NB4 (cell line): ENCODE measurements at regions not wholly inside any gene's neighbourhood (a gene's known extent, or its start where the extent isn't known, plus 50 kb on each side); places are given as distances from the start of the nearest gene placed in this dataset.

Source experiments
- DNase-seq: peaks from one replicate; pipeline ENCODE4 v3.0.0; 2010; ENCODE audit warnings: low read depth
- H3K4me3 ChIP-seq: one replicate; pipeline ENCODE4 v1.5.1; 2011; ENCODE audit warnings: mild to moderate bottlenecking, low read depth, low read length, moderate library complexity
- MYC ChIP-seq: IDR thresholded peaks from 2 replicates; pipeline ENCODE4 v1.6.1; 2011; ENCODE audit warnings: low read depth, low read length
- POLR2A ChIP-seq: IDR thresholded peaks from 2 replicates; pipeline ENCODE4 v1.6.1; 2011; ENCODE audit warnings: mild to moderate bottlenecking; ENCODE audit not compliant: insufficient read length; ENCODE audit errors: extremely low read depth
- TF ChIP-seq, protein P1 (sequence below): IDR thresholded peaks from one replicate; pipeline ENCODE4 v1.5.1; 2012; ENCODE audit warnings: low read depth, low read length
- TF ChIP-seq, protein P2 (sequence below): IDR thresholded peaks from 2 replicates; pipeline ENCODE4 v1.6.1; 2011; ENCODE audit warnings: low read depth, low read length

DNA sequence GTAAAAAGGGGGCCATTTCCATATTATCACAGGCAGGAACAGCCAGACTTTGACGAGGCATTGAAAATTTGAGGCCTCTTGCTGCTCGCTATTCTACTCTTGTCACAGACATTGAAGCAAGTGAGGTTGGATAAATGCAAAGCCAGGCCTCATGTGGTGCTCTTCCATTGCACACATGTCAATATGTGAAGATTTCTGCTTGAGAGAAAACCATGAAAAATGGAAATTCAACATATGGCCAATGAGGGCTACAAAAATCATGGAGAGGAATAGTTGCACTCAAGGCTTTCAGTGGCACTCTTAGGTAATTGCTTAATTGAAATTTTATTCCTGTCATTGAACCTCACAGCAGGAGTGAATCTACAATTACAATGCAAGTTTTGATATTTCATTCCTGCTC, 185.6 kb upstream of the MBNL1 start:
- no peak for DNase-seq
- TF ChIP-seq MYC (no peak), POLR2A (no peak)
- TF ChIP-seq, protein P1, sequence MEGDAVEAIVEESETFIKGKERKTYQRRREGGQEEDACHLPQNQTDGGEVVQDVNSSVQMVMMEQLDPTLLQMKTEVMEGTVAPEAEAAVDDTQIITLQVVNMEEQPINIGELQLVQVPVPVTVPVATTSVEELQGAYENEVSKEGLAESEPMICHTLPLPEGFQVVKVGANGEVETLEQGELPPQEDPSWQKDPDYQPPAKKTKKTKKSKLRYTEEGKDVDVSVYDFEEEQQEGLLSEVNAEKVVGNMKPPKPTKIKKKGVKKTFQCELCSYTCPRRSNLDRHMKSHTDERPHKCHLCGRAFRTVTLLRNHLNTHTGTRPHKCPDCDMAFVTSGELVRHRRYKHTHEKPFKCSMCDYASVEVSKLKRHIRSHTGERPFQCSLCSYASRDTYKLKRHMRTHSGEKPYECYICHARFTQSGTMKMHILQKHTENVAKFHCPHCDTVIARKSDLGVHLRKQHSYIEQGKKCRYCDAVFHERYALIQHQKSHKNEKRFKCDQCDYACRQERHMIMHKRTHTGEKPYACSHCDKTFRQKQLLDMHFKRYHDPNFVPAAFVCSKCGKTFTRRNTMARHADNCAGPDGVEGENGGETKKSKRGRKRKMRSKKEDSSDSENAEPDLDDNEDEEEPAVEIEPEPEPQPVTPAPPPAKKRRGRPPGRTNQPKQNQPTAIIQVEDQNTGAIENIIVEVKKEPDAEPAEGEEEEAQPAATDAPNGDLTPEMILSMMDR = no peak
- TF ChIP-seq, protein P2, sequence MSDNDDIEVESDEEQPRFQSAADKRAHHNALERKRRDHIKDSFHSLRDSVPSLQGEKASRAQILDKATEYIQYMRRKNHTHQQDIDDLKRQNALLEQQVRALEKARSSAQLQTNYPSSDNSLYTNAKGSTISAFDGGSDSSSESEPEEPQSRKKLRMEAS = no peak

DNA sequence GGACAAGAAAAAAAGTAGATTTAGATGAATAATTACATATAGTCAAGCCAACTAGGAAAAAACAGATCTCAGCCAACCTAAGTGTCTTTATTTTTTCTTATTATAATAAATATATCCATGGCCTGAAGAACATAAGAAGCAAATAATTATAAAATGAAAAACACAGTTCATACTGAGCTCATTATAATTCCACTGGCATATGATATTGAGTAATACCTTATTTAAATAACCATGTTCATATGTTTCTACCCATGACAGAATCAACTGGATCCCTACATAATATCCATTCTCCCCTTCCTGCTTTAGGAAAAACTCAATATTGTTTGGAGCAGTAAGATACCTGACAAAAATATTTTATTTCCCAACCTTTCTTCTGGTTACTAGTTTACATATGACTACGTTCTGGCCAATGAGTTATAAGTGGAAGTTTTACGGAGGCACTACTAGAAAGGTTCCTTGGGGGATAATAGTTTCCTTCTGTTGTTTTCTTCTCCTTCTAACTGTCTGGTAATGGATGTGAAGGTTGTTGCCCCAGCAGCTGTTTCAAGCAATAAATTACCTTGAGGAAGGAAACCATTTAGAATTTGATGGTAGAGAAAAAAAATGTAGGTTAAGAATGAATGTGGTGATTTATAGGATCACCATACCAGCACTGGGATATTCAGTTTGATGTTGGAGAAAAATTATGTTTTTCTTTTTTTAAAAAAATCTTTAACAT, 184.1 kb upstream of the MBNL1 start:
- no peak for TF ChIP-seq POLR2A
- DNase-seq = no peak

More for the DNA sequence above, 185.6 kb upstream of the MBNL1 start:
- H3K4me3 ChIP-seq = no peak overlapping the region

DNA sequence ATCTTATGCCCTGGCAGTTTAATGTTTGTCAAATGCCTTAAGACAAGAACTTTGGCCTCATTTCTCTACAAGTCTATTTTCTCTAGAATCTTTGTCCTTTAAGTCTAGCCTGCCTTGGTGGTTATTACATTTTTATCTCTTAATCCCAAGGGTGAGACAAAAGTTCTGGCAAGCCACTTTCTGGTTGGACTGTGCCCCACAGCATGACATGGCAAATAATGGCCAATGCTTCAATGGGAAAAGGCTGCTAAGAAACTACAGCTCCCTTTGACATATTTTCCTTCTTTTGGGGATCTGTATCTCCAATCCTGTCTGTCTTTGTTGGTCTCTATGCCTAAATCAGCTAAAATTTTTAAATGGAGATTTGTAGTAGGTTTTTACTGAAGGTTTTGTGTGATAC, 181.6 kb upstream of the MBNL1 start:
- DNase-seq = no peak
- no peak overlapping the region for H3K4me3 ChIP-seq
- TF ChIP-seq POLR2A (no peak), MYC (no peak)
- TF ChIP-seq, protein P2 = no peak
- TF ChIP-seq, protein P1 = no peak

More for the DNA sequence above, 184.1 kb upstream of the MBNL1 start:
- H3K4me3 ChIP-seq = no peak overlapping the region

DNA sequence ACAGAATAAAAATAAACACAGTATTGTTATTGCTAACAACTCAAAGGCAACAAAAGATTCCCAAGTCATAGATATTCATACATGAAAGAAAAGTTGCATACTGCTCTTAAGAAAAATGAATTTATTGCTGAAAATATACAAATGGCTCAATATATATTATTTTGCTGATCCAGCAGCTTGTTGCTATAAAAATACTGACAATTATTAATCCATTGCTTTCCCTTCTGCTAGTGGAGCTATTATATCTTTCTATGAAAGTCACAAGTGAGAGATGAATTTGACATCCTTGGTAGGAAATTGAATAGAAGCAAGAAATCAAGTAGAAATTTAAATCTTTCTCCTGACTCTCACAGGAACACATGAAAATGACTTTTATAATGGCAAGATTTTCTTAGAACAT, 179.2 kb upstream of the MBNL1 start:
- no peak overlapping the region for H3K4me3 ChIP-seq
- DNase-seq = no peak
- TF ChIP-seq POLR2A (no peak), MYC (no peak)
- TF ChIP-seq, protein P1 = no peak
- TF ChIP-seq, protein P2 = no peak

DNA sequence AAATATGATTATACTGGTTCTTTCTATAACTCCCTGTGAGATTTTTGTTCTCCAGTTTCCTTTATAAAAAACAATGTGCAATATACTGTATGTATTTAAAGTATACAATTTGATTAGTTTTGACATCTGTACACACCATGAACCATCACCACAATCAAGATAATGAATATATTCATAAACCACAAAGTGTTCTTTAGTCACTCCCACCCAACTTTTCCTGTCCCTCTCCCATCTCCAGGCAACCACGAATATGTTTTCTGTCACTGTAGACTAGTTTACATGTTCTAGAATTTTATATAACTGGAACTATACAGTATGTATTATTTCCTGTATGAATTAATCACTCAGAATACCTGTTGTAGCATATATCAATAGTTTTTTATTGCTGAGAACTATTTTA, 177.0 kb upstream of the MBNL1 start:
- no peak overlapping the region for H3K4me3 ChIP-seq
- DNase-seq = no peak
- TF ChIP-seq, protein P1 = no peak
- TF ChIP-seq POLR2A (no peak), MYC (no peak)
- TF ChIP-seq, protein P2 = no peak

DNA sequence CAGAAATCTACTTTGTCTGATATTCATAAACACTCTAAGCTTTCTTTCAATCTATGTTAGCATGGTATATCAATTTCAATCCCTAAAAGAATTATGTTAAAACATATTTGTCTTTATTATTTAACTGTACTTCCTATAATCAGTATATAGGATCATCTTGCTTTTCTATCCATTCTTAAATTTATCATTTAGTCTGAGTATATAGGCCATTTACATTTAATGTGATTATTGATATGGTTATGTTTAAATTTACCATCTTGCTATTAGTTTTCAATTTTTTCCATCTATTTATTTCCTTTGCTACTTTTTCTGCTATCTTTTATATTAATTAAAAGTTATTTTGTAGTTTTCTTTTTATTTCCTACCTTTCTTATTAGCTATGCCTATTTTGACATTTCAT, 174.8 kb upstream of the MBNL1 start:
- DNase-seq = no peak
- TF ChIP-seq, protein P1 = no peak
- TF ChIP-seq POLR2A = no peak
- TF ChIP-seq, protein P2 = no peak
- no peak for TF ChIP-seq MYC
- H3K4me3 ChIP-seq = no peak overlapping the region
